ENCODE measurements at regions not wholly inside any gene's neighbourhood (a gene's known extent, or its start where the extent isn't known, plus 50 kb on each side); places are given as distances from the start of the nearest gene placed in this dataset.

GRCh38 chr10:47167591-47167990 lies 132.4 kb upstream of the GDF10 start:
- H3K27ac ChIP-seq, result no peak overlapping the region
- H3K4me3 ChIP-seq (ENCODE audit: low read depth in 1 of 2, low read length in 1 of 2), result no peak overlapping the region
- H3K4me1 ChIP-seq (ENCODE audit: control insufficient read depth in 1 of 2, insufficient read depth in 1 of 2, low read depth in 1 of 2, low read length in 1 of 2), result peaks cover 10 to 11% of the 10 kb centered on the region in 2 experiments
- no peaks in the 10 kb centered on the region for H3K36me3 ChIP-seq
- peaks cover 21% of the 10 kb centered on the region for H3K27me3 ChIP-seq
- TF ChIP-seq CTCF (IDR thresholded peaks at IDR 0.05), result no peak
- H3K9me3 ChIP-seq, result no peaks in the 10 kb centered on the region

- no peaks in the 10 kb centered on the region for H3K9me3 ChIP-seq
- no peak for TF ChIP-seq CTCF (IDR thresholded peaks at IDR 0.05)
- no peak overlapping the region for H3K27ac ChIP-seq
- H3K4me1 ChIP-seq (ENCODE audit: control insufficient read depth in 1 of 2, insufficient read depth in 1 of 2, low read depth in 1 of 2, low read length in 1 of 2), result peaks cover 10 to 11% of the 10 kb centered on the region in 2 experiments
- H3K27me3 ChIP-seq, result peaks cover 15% of the 10 kb centered on the region
- H3K36me3 ChIP-seq, result no peaks in the 10 kb centered on the region
- no peak overlapping the region for H3K4me3 ChIP-seq (ENCODE audit: low read depth in 1 of 2, low read length in 1 of 2)
Observed at GRCh38 chr10:47169581-47169980, 130.4 kb upstream of the GDF10 start.

DNA sequence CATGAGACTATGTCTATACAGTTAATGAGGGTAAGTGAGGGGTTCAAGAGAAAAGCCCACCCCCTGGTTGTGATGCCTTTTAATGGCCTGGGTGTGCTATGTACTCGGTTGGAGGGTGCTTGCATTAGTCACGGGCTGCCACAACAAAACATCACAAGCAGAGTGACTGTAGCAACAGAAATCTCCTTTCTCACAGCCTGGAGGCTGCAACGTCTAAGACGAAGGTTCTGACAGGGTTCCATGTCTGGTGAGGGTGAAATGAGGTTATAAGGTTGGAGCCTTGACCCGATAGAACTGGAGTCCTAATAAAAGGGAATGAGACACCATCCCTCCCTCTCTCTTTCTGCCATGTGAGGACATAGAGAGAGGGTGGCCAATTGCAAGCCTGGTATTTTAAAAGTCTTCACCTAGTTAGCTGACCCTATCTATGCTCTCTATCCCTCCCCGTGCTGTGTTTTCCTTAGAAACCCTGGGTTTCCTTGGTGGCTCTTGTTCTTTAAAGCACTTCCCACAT lies 126.0 kb upstream of the GDF10 start:
- Histone ChIP-seq H3K4me1 (ENCODE audit: control insufficient read depth in 1 of 2, insufficient read depth in 1 of 2, low read depth in 1 of 2, low read length in 1 of 2) (no peaks in the 10 kb centered on the region), H3K36me3 (no peaks in the 10 kb centered on the region), H3K27me3 (no peaks in the 10 kb centered on the region), H3K27ac (no peak overlapping the region), H3K9me3 (no peaks in the 10 kb centered on the region), H3K4me3 (ENCODE audit: low read depth in 1 of 2, low read length in 1 of 2) (no peak overlapping the region)
- TF ChIP-seq CTCF (IDR thresholded peaks at IDR 0.05), result no peak

DNA sequence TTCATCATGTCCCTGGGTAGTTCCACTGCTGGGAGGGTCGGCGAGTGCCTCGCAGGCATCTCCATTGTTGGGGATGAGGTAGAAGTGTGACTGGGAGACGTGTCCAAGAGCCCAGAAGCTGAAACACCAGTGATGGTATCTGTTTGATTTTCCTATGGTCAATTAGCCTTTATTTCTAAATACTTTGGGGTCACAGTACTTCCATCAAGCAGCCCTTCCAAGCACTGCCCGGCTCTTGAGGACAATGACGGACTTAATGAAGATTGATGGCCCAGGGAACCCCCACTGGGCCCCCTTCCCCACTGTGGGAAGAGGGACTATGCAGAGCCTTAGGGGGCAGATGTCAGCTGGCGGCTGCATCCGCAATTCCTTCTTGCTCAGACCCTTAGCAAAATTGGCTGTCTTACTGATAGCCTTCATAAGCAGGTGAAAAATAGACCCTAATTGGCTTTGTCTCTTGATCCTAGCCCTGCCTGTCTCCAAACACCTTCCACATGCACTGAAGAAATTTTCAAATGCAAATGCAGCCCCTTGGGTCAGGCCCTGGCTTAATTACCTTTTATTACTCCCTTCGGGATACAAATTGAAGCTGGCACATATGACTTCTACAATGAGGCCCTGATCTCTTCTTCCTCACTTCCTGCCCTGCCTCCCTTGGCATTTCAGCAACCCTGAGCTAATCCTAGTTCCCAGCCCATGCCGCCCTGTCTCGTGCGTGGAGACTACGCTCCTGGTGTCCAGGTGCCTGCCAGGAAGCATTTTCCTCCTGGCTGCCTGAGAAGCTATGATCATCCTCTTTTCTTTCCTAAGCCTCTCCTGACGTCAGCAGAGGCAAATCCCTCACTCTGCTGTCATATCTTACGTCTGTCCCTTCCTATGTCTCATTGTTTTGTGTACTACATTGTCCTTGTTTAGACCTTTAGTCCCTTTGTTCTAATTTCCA lies 124.5 kb upstream of the GDF10 start:
- Histone ChIP-seq H3K4me1 (ENCODE audit: control insufficient read depth in 1 of 2, insufficient read depth in 1 of 2, low read depth in 1 of 2, low read length in 1 of 2) (no peaks in the 10 kb centered on the region), H3K4me3 (ENCODE audit: low read depth in 1 of 2, low read length in 1 of 2) (no peak overlapping the region), H3K36me3 (no peaks in the 10 kb centered on the region), H3K27me3 (no peaks in the 10 kb centered on the region), H3K27ac (no peak overlapping the region), H3K9me3 (no peaks in the 10 kb centered on the region)
- no peak for TF ChIP-seq CTCF (IDR thresholded peaks at IDR 0.05)

DNA sequence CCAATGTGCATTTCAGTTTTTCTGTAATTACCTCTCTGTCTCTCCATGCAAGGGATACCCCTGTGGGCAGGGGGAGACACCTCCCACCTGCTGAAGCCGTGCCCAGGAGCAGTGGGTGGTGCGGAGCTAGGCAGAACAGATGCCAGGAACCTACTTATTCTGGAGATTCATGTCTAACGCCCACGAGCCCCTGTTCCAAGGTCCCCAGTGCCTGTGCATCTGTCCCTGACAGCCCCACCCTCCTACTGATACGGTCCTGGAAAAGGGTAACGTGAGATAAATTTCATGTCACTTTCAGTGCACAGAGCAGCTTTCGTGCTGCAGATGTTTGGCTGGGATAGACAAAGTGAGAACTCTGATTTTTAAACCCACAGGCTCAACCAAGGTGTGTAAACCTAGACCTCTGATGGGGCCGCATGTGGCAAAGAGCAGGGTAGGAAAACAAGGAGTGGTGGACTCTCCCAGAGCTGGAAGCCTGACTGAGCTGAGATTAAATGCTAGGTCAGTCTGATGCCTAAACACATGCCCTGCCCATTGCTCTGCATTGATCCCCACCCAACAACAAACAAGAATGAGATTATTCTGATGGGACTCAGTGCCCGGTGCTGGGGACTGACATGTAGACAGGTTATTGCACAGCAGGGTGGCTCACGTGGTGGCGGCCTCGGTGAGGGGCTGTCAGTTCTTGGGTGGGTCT lies 123.6 kb upstream of the GDF10 start:
- Histone ChIP-seq H3K27ac (no peak overlapping the region), H3K27me3 (no peaks in the 10 kb centered on the region), H3K4me3 (ENCODE audit: low read depth in 1 of 2, low read length in 1 of 2) (no peak overlapping the region), H3K36me3 (no peaks in the 10 kb centered on the region), H3K4me1 (ENCODE audit: control insufficient read depth in 1 of 2, insufficient read depth in 1 of 2, low read depth in 1 of 2, low read length in 1 of 2) (no peaks in the 10 kb centered on the region), H3K9me3 (no peaks in the 10 kb centered on the region)
- TF ChIP-seq CTCF (IDR thresholded peaks at IDR 0.05), result no peak
